Adrenal gland (tissue), 5 donors: ENCODE measurements at regions not wholly inside any gene's neighbourhood (a gene's known extent, or its start where the extent isn't known, plus 50 kb on each side); places are given as distances from the start of the nearest gene placed in this dataset.

ENCODE experiments used
- POLR2A ChIP-seq, 2 donors: fragments of 450-650 bp; IDR thresholded peaks; one replicate each; pipeline ENCODE4 v1.6.1; 2017; ENCODE audit warnings: antibody characterized with exemption in 2 of 2, mild to moderate bottlenecking in 2 of 2, moderate library complexity in 1 of 2
- TF ChIP-seq, protein P1 (sequence below), 6 experiments: fragments of 450-650 bp in 4 of 6; fragments of 200-600 bp in 2 of 6; sonication (generic) in 1 of 6; IDR thresholded peaks; 1 replicate in 5 of 6; 2 replicates in 1 of 6; pipeline versions ENCODE4 v1.5.1 to v1.8.0; 2016 to 2021; ENCODE audit warnings: antibody characterized with exemption in 6 of 6, mild to moderate bottlenecking in 2 of 6, moderate library complexity in 1 of 6
- donor health status: DM: no; HTN: no; CAD: no.

DNA sequence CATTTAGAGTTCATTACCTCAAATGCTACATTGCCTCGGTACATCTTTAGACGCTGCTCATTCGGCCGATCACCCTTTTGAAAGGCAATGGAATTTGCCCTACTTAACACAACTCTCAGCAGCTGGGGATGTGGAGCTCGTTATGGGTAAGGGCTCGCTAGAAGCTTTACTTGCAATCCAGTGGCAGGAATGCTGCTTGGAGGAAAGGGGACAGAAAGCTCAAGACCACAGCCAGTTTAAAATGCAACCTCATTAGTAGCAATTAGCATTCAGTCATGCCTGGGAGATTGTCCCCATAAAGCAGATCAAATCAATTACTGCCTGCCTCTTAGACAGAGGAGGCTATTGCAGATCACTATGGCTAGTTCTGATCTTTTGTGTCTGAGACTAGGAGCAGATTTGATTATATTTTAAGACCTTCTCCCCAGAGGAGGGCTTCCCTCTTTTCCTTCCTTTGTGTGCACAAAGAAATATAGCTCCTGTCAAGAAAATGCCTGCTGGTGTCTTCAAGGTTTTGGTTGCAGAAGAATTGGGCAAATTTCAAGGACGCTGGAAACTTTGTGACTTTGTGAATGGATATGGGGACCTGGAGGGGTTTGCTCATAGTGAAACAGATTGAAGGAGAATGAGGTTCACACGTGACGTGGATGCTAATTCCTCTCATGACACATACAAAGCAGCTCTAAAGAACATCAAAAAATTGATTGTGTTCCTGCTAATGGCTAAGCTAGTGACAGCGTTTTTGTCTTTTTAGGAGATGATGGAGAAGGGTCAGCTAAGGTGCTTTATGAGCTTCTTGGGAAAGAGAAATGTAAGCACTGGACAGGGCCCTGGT is 237.5 kb upstream of the GLRA2 start:
- TF ChIP-seq, protein P1, sequence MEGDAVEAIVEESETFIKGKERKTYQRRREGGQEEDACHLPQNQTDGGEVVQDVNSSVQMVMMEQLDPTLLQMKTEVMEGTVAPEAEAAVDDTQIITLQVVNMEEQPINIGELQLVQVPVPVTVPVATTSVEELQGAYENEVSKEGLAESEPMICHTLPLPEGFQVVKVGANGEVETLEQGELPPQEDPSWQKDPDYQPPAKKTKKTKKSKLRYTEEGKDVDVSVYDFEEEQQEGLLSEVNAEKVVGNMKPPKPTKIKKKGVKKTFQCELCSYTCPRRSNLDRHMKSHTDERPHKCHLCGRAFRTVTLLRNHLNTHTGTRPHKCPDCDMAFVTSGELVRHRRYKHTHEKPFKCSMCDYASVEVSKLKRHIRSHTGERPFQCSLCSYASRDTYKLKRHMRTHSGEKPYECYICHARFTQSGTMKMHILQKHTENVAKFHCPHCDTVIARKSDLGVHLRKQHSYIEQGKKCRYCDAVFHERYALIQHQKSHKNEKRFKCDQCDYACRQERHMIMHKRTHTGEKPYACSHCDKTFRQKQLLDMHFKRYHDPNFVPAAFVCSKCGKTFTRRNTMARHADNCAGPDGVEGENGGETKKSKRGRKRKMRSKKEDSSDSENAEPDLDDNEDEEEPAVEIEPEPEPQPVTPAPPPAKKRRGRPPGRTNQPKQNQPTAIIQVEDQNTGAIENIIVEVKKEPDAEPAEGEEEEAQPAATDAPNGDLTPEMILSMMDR (IDR thresholded peaks at IDR 0.05): no peak
- no peak for TF ChIP-seq POLR2A (IDR thresholded peaks at IDR 0.05)
